Transverse colon (tissue), 4 donors: ENCODE measurements at regions not wholly inside any gene's neighbourhood (a gene's known extent, or its start where the extent isn't known, plus 50 kb on each side); places are given as distances from the start of the nearest gene placed in this dataset.

Source experiments
- CTCF ChIP-seq, 5 experiments: fragments of 200-600 bp in 3 of 5; fragments of 450-650 bp in 2 of 5; sonication (generic) in 3 of 5; IDR thresholded peaks; 1 replicate in 2 of 5; 2 replicates in 3 of 5; pipeline ENCODE4 v1.5.1; 2016 to 2017; ENCODE audit warnings: antibody characterized with exemption in 5 of 5, inconsistent platforms in 3 of 5, mild to moderate bottlenecking in 2 of 5, moderate library complexity in 1 of 5
- EP300 ChIP-seq: sonication (generic); formaldehyde crosslinking; IDR thresholded peaks from one replicate; pipeline ENCODE4 v1.6.1; 2017; ENCODE audit warnings: antibody characterized with exemption, low read depth
- POLR2A ChIP-seq: fragments of 450-650 bp; IDR thresholded peaks from one replicate; pipeline ENCODE4 v1.6.1; 2016; ENCODE audit warnings: antibody characterized with exemption, mild to moderate bottlenecking, moderate library complexity
- POLR2AphosphoS5 ChIP-seq, 3 donors: sonication (generic); formaldehyde crosslinking; IDR thresholded peaks; one replicate each; pipeline ENCODE4 v1.6.1; 2016; ENCODE audit warnings: antibody characterized with exemption in 3 of 3

GRCh38 chr12:85610194-85610593 lies 226.0 kb downstream of the RASSF9 start:
- no peak for TF ChIP-seq POLR2AphosphoS5 (IDR thresholded peaks at IDR 0.05)
- TF ChIP-seq CTCF (IDR thresholded peaks at IDR 0.05): no peak
- TF ChIP-seq POLR2A: no peak
- TF ChIP-seq EP300: no peak
